ENCODE measurements at regions not wholly inside any gene's neighbourhood (a gene's known extent, or its start where the extent isn't known, plus 50 kb on each side); places are given as distances from the start of the nearest gene placed in this dataset.

DNA sequence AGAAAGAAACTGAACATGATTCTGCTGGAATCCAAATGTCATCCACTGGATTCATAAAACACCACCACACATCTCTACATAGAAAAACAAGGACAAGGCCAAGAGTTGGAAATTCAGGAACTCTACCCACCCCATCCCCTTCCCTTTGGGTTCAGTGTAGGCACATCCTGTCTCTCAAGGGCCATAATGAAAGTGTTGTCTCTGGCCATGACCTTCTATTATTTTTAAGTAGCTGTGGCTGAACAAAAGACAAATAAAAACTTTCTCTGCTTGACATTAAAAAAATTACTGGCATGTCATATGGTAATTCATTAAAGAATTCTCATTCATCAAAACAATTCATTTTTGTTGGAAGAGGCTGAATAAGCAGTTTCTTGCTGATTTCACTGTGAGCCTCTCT, 54.9 kb upstream of the ZBTB18 start:
- no peak overlapping the region for H3K27ac Mint-ChIP-seq
- H3K9me3 Mint-ChIP-seq = no peaks in the 10 kb centered on the region
- no peaks in the 10 kb centered on the region for H3K27me3 Mint-ChIP-seq (ENCODE audit: low read depth)
- DNase-seq (ENCODE audit: low spot score) = no peak
- H3K4me1 Mint-ChIP-seq (ENCODE audit: low read depth) = no peaks in the 10 kb centered on the region
- H3K4me3 Mint-ChIP-seq (ENCODE audit: low read depth) = no peak overlapping the region
- H3K36me3 Mint-ChIP-seq (ENCODE audit: low read depth) = no peaks in the 10 kb centered on the region
- intact Hi-C loops (cut with micrococcal nuclease) = no loop called here

DNA sequence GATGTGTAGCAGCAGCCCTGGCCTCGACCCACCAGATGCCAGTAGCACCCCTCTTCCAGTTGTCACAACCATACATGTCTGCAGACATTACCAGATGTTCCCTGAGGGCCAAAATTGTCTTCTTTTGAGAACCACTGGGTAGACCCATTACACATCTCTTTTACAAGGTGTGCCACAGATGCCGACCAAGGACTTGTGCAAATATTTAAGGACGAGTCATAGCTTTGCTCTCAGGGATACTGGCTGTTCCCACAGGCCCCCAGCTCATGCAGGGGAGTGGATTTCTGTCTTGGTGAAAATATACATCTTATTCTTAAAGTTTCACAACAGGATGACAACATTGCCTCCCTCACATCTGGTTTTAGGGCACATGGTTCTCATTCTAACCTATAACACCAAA, 59.4 kb upstream of the ZBTB18 start:
- Mint-ChIP-seq H3K4me3 (ENCODE audit: low read depth) (no peak overlapping the region), H3K9me3 (peaks cover 4% of the 10 kb centered on the region), H3K27ac (no peak overlapping the region), H3K27me3 (ENCODE audit: low read depth) (no peaks in the 10 kb centered on the region), H3K36me3 (ENCODE audit: low read depth) (no peaks in the 10 kb centered on the region), H3K4me1 (ENCODE audit: low read depth) (no peaks in the 10 kb centered on the region)
- no peak for DNase-seq (ENCODE audit: low spot score)
- intact Hi-C loops (cut with micrococcal nuclease) = no loop called here

DNA sequence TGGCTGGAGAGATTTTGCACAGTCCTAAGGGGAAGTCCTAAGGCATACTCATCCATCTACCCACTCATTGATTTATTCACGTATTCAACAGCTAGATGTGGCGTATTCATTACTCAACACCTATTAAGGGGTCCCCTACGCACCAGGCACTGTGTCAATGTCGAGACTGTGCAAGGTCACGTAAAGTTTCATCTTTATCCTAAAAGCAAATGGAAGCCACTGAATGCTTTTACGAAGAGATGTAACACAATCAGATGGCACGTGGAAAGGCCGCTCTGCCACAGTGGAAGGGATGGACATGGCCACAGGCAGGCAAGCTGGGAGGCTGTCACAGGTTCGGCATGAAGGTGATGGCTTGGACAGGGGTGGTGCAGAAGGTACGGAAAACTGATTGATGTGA, 66.3 kb upstream of the ZBTB18 start:
- H3K4me3 Mint-ChIP-seq (ENCODE audit: low read depth) = no peak overlapping the region
- DNase-seq (ENCODE audit: low spot score) = no peak
- H3K4me1 Mint-ChIP-seq (ENCODE audit: low read depth) = no peaks in the 10 kb centered on the region
- H3K9me3 Mint-ChIP-seq = peaks cover under 1% of the 10 kb centered on the region
- H3K27me3 Mint-ChIP-seq (ENCODE audit: low read depth) = no peaks in the 10 kb centered on the region
- H3K36me3 Mint-ChIP-seq (ENCODE audit: low read depth) = no peaks in the 10 kb centered on the region
- H3K27ac Mint-ChIP-seq = no peak overlapping the region
- intact Hi-C loops (cut with micrococcal nuclease) = no loop called here

DNA sequence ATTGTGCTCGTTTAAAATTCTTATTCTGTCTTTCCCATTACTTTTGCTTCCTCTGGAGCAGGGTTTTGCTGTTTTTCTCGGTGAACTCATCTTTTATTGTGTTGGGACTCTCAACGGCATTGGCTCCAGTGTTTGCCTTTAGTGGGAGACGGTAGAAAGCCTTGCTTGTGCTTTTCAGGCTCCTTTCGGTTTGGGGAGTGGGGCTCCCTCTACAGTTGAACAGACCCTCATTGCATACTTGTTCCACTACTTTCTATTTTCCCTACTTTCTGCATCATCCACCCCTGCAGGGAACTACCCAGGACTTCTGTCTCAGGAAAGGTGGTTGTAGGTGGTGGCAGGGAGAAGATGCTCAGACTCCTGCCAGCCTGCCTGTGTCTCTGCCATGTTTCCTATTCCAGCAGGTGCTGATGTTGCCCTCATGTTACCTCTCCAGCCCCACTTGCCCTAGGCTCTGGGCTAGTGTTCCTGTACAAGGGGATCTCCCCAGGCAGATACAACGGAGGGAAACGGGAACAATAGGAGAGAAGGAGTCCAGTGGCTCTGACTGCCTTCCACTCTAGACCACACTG, 68.5 kb upstream of the ZBTB18 start:
- Mint-ChIP-seq H3K4me1 (ENCODE audit: low read depth) (no peaks in the 10 kb centered on the region), H3K36me3 (ENCODE audit: low read depth) (no peaks in the 10 kb centered on the region), H3K9me3 (no peaks in the 10 kb centered on the region), H3K27me3 (ENCODE audit: low read depth) (no peaks in the 10 kb centered on the region), H3K27ac (no peak overlapping the region), H3K4me3 (ENCODE audit: low read depth) (no peak overlapping the region)
- intact Hi-C loops (cut with micrococcal nuclease) = no loop called here
- no peak for DNase-seq (ENCODE audit: low spot score)

DNA sequence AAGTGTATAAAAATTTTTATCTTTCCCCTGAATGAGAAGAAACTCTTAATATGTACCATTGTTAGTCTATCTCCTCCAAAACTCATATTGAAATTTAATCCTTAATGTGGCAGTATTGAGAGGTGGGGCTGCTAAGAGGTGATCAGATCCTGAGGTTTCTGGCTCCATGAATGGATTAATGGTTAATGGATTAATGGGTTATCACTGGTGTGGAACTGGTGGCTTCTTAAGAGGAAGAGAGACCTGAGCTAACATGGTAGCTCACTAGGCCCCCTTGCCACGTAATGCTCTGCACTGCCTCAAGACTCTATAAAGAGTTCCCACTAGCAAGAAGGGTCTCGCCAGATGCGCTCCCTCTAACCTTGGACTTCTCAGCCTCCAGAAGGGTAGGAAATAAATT, 70.6 kb upstream of the ZBTB18 start:
- no peaks in the 10 kb centered on the region for H3K27me3 Mint-ChIP-seq (ENCODE audit: low read depth)
- intact Hi-C loops (cut with micrococcal nuclease) = no loop called here
- no peak overlapping the region for H3K27ac Mint-ChIP-seq
- H3K4me1 Mint-ChIP-seq (ENCODE audit: low read depth) = no peaks in the 10 kb centered on the region
- H3K36me3 Mint-ChIP-seq (ENCODE audit: low read depth) = no peaks in the 10 kb centered on the region
- no peak for DNase-seq (ENCODE audit: low spot score)
- no peaks in the 10 kb centered on the region for H3K9me3 Mint-ChIP-seq
- no peak overlapping the region for H3K4me3 Mint-ChIP-seq (ENCODE audit: low read depth)

DNA sequence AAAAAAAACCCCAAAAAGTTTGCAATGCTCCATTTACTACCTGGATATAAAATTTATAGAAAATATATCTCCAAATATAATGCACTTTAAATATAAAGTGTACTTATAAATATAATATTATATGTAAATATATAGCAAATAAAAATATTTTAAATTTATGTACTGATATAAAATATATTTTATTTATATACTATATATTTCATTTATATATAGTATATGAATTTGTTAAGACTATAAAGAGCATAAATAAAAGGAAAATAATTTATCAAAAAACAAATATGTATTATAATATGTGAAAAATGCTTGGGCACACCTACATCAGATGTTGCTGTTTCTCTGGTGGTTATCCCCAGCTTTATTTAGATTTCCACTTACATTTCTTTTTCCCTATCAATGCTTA, 71.0 kb upstream of the ZBTB18 start:
- H3K36me3 Mint-ChIP-seq (ENCODE audit: low read depth) = no peaks in the 10 kb centered on the region
- H3K9me3 Mint-ChIP-seq = no peaks in the 10 kb centered on the region
- no peak overlapping the region for H3K4me3 Mint-ChIP-seq (ENCODE audit: low read depth)
- H3K27ac Mint-ChIP-seq = no peak overlapping the region
- no peak for DNase-seq (ENCODE audit: low spot score)
- H3K27me3 Mint-ChIP-seq (ENCODE audit: low read depth) = no peaks in the 10 kb centered on the region
- H3K4me1 Mint-ChIP-seq (ENCODE audit: low read depth) = no peaks in the 10 kb centered on the region
- intact Hi-C loops (cut with micrococcal nuclease) = no loop called here

DNA sequence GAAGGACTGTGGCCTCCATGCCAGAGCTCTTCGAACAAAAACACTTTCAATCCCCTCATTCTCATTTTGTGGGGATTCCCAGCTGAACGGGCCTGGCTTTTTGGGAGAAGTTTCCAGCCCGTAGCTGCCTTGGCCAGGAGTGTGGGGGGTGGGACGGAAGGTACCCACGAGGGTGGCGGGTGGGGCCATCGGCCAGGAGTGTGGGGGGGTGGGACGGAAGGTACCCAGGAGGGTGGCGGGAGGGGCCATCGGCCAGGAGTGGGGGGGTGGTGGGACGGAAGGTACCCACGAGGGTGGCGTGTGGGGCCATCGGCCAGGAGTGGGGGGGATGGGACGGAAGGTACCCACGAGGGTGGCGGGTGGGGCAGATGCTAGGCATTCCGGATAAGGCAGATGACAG, 71.7 kb upstream of the ZBTB18 start:
- no peak overlapping the region for H3K27ac Mint-ChIP-seq
- intact Hi-C loops (cut with micrococcal nuclease) = no loop called here
- H3K9me3 Mint-ChIP-seq = no peaks in the 10 kb centered on the region
- DNase-seq (ENCODE audit: low spot score) = no peak
- H3K27me3 Mint-ChIP-seq (ENCODE audit: low read depth) = no peaks in the 10 kb centered on the region
- H3K4me3 Mint-ChIP-seq (ENCODE audit: low read depth) = no peak overlapping the region
- H3K4me1 Mint-ChIP-seq (ENCODE audit: low read depth) = no peaks in the 10 kb centered on the region
- H3K36me3 Mint-ChIP-seq (ENCODE audit: low read depth) = no peaks in the 10 kb centered on the region

DNA sequence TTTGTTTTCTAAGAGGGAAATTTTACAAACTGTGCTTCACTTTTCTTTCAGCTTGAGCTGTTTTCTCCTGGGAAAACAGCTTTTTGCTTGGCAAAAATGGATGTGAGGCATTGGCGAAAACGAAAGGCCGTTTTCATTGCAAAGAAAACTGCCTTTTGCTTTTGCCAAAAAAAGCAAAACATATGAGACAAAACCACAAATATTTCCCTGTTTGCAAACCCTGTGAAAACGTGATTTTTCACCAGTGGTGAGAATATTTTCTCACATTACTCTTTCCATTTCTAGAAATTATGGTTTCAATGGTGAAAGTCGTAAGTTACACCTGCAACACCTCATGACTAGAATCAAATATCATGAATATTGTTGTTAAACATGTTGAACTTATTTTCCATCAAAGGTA, 74.0 kb upstream of the ZBTB18 start:
- no peak for DNase-seq (ENCODE audit: low spot score)
- Mint-ChIP-seq H3K4me3 (ENCODE audit: low read depth) (no peak overlapping the region), H3K27me3 (ENCODE audit: low read depth) (no peaks in the 10 kb centered on the region), H3K4me1 (ENCODE audit: low read depth) (no peaks in the 10 kb centered on the region), H3K9me3 (no peaks in the 10 kb centered on the region), H3K36me3 (ENCODE audit: low read depth) (no peaks in the 10 kb centered on the region), H3K27ac (no peak overlapping the region)
- intact Hi-C loops (cut with micrococcal nuclease) = no loop called here

DNA sequence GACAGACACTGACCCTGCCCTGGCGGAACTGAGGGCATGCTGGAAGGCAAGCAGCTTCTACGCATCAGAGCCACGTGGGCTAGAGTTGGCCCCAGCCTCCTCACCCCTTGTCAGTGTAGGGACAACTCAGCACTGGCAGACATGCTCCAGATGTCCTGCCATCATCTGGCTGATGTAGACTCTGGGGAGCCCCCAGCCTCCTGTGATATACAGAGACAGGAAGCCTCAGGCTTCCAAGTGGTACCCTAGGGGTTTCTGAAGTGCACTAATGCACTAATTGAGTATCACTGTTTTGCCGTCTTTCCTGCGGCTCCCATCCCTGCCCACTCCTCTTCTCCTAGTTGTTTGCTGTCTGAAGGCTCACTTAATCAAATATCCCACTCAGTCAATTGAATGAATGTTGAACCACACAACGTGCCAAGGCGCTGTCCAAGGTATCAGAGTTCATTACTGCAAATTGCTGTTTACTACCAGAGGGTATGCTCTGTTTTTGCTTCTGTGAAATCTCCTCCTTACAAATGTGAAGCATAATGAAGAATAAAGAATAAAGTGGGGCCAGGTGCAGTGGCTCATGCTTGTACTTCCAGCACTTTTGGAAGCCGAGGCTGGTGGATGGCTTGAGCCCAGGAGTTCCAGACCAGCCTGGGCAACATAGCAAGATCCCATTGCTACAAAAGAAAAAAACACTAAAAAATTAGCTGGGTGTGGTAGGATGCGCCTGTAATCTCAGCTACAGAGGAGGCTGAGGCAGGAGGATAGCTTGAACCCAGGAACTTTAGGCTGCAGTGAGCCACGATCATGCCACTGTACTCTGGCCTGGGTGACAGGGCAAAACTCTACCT, 76.4 kb upstream of the ZBTB18 start:
- H3K4me3 Mint-ChIP-seq (ENCODE audit: low read depth) = no peak overlapping the region
- H3K36me3 Mint-ChIP-seq (ENCODE audit: low read depth) = no peaks in the 10 kb centered on the region
- intact Hi-C loops (cut with micrococcal nuclease) = no loop called here

DNA sequence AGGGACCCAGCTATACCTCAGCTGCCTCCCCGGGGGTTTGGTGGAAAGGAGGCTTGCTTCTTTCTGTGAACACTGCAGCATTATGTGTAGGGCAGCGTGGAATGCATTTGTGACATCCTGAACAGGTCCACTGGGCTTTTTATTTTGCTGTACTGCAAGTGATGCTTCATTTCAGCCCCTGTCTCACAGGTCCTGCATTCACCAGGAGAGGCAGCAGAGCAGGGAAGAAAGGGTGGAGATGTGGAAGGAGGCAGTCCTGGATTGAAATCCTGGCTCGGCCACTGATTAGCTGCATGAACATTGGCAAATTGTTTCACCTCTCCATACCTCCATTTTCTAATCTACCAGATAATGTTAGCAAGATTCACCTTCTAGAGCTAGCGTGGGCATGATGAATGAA, 77.9 kb upstream of the ZBTB18 start:
- Mint-ChIP-seq H3K27me3 (ENCODE audit: low read depth) (peaks cover 5% of the 10 kb centered on the region), H3K36me3 (ENCODE audit: low read depth) (no peaks in the 10 kb centered on the region), H3K27ac (no peak overlapping the region)

More for the DNA sequence above, 76.4 kb upstream of the ZBTB18 start:
- no peak for DNase-seq (ENCODE audit: low spot score)
- no peaks in the 10 kb centered on the region for H3K4me1 Mint-ChIP-seq (ENCODE audit: low read depth)
- no peak overlapping the region for H3K27ac Mint-ChIP-seq
- no peaks in the 10 kb centered on the region for H3K9me3 Mint-ChIP-seq
- peaks cover 2% of the 10 kb centered on the region for H3K27me3 Mint-ChIP-seq (ENCODE audit: low read depth)

DNA sequence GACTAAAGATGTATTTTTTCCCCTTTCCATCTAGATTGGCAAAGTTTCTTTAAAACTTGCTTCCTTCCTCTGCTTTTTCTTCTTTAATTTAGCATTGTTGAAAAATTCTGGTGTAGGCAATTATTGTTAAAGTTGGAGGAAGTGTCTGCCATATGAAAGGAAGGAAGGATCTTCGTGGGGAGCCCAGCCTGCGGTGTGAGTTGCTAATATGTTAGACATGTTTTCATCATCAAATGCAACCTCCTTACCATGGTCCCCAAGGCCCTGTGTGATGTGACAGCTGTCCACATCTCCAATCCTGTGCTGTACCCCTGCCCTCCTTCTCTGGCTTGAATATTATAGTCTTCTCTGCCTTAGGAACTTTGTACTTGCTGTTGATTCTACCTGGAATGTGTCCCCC, 81.0 kb upstream of the ZBTB18 start:
- Mint-ChIP-seq H3K9me3 (no peaks in the 10 kb centered on the region), H3K4me1 (ENCODE audit: low read depth) (no peaks in the 10 kb centered on the region), H3K27me3 (ENCODE audit: low read depth) (peaks cover 9% of the 10 kb centered on the region), H3K4me3 (ENCODE audit: low read depth) (no peak overlapping the region), H3K36me3 (ENCODE audit: low read depth) (no peaks in the 10 kb centered on the region), H3K27ac (no peak overlapping the region)
- intact Hi-C loops (cut with micrococcal nuclease) = no loop called here
- DNase-seq (ENCODE audit: low spot score) = no peak

More for the DNA sequence above, 77.9 kb upstream of the ZBTB18 start:
- Mint-ChIP-seq H3K4me1 (ENCODE audit: low read depth) (no peaks in the 10 kb centered on the region), H3K4me3 (ENCODE audit: low read depth) (no peak overlapping the region), H3K9me3 (no peaks in the 10 kb centered on the region)
- DNase-seq (ENCODE audit: low spot score) = no peak
- intact Hi-C loops (cut with micrococcal nuclease) = no loop called here

DNA sequence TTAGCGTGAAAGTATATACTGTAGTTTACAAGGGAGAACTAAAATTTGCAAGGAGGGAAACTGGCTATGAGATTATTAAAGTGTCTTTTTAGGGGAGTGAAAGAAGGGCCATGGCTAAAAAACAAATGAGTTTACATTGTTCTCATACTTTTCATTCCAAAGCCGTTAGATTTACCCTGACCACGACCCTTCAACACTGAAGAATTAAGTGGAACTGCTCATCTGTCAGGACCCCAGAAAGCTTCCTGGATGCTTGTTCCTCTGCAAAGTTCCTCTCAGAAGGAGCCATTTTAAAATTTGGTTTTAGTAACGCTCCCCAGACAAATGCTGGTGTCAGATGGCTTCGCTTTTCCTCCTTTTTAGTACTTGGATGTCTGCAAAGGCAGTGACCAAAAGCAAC, 82.7 kb upstream of the ZBTB18 start:
- no peak overlapping the region for H3K4me3 Mint-ChIP-seq (ENCODE audit: low read depth)
- intact Hi-C loops (cut with micrococcal nuclease) = no loop called here

DNA sequence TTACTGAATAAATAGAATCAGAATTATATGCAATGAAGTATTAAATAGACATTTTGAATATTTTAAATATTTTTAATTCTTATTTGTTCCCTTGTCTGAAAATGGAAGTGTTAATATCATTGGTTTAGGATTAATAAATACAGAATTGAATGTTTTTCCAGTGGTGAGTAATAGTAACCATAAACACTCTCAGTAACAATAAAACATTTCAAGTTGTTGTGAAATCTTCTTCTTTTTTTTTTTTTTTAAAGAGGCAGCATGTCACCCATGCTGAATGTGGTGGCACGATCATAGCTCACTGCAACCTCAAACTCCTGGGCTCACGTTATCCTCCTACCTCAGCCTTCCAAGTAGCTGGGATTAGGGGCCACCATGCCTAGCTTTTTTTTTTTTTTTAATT, 86.2 kb upstream of the ZBTB18 start:
- Mint-ChIP-seq H3K36me3 (ENCODE audit: low read depth) (no peaks in the 10 kb centered on the region), H3K27ac (no peak overlapping the region), H3K9me3 (no peaks in the 10 kb centered on the region), H3K4me3 (ENCODE audit: low read depth) (no peak overlapping the region), H3K27me3 (ENCODE audit: low read depth) (peaks cover 17% of the 10 kb centered on the region), H3K4me1 (ENCODE audit: low read depth) (no peaks in the 10 kb centered on the region)
- DNase-seq (ENCODE audit: low spot score) = no peak
- intact Hi-C loops (cut with micrococcal nuclease) = no loop called here

More for the DNA sequence above, 82.7 kb upstream of the ZBTB18 start:
- Mint-ChIP-seq H3K27ac (no peak overlapping the region), H3K4me1 (ENCODE audit: low read depth) (no peaks in the 10 kb centered on the region), H3K9me3 (no peaks in the 10 kb centered on the region), H3K36me3 (ENCODE audit: low read depth) (no peaks in the 10 kb centered on the region), H3K27me3 (ENCODE audit: low read depth) (peaks cover 12% of the 10 kb centered on the region)
- DNase-seq (ENCODE audit: low spot score) = no peak

All from activated T-helper 2 cell treated with anti-CD3 and anti-CD28 coated beads, Interferon-gamma antibody, Interleukin-2, Interleukin-4, amounts not matched to agents 10 μg/mL and 5 μg/mL and 100 μg/mL, durations not matched to agents 14 hours and 24 hours and 36 hours (primary cell).